Caco-2 (cell line): ENCODE measurements at regions not wholly inside any gene's neighbourhood (a gene's known extent, or its start where the extent isn't known, plus 50 kb on each side); places are given as distances from the start of the nearest gene placed in this dataset.

Experiments
- BruUV-seq: library from RNA; stranded (reverse); fragments of 400-500 nt; replicated peaks from 2 replicates; lab custom pipeline; 2021; lab: Mats Ljungman, UMichigan
- CTCF ChIA-PET: fragments of 300-600 bp; sonication (Branson Sonifier 250); formaldehyde crosslinking; loops from one replicate; lab custom pipeline; 2022; ENCODE audit warnings: antibody characterized with exemption; lab: Charles Lee
- POLR2A ChIA-PET: fragments of 300-600 bp; sonication (Branson Sonifier 250); formaldehyde crosslinking; loops from one replicate; lab custom pipeline; 2022; ENCODE audit warnings: antibody characterized with exemption; lab: Charles Lee
- DNase-seq, 2 experiments: peaks; one replicate each; pipeline versions ENCODE4 v3.0.0 to v3.0.0-alpha.2; 2020 to 2022
- H3K27me3 ChIP-seq: replicated peaks from 2 replicates; pipeline ENCODE4 v1.6.0; 2011; ENCODE audit warnings: low read length; ENCODE audit not compliant: control insufficient read depth, insufficient read depth
- H3K36me3 ChIP-seq: 2 replicates; pipeline ENCODE4 v1.5.1; 2011; ENCODE audit warnings: low read length; ENCODE audit not compliant: control insufficient read depth, insufficient read depth
- H3K4me1 ChIP-seq: fragments of 250-450 bp; sonication (Bioruptor Pico); 2 replicates; pipeline ENCODE4 v1.5.1; 2020; ENCODE audit warnings: mild to moderate bottlenecking
- H3K4me3 ChIP-seq: 2 replicates; pipeline ENCODE4 v1.5.1; 2011; ENCODE audit warnings: low read depth, mild to moderate bottlenecking, control low read depth, low read length
- H3K9me3 ChIP-seq: fragments of 250-450 bp; sonication (Bioruptor Pico); 2 replicates; pipeline ENCODE4 v1.5.1; 2020; ENCODE audit warnings: mild to moderate bottlenecking, moderate library complexity
- H3K27ac Mint-ChIP-seq: one replicate; pipeline ENCODE4 v1.8.0; 2022; ENCODE audit warnings: mixed read lengths; ENCODE audit not compliant: unreplicated experiment
- H3K27me3 Mint-ChIP-seq: one replicate; pipeline ENCODE4 v1.8.0; 2022; ENCODE audit warnings: mixed read lengths; ENCODE audit not compliant: insufficient read depth, unreplicated experiment
- H3K36me3 Mint-ChIP-seq: one replicate; pipeline ENCODE4 v1.8.0; 2022; ENCODE audit warnings: mild to moderate bottlenecking, mixed read lengths; ENCODE audit not compliant: insufficient read depth, unreplicated experiment
- H3K4me1 Mint-ChIP-seq: one replicate; pipeline ENCODE4 v1.8.0; 2022; ENCODE audit warnings: low read depth, mixed read lengths; ENCODE audit not compliant: unreplicated experiment
- H3K4me3 Mint-ChIP-seq: one replicate; pipeline ENCODE4 v1.8.0; 2022; ENCODE audit warnings: mild to moderate bottlenecking, moderate library complexity, mixed read lengths; ENCODE audit not compliant: unreplicated experiment
- H3K9me3 Mint-ChIP-seq: one replicate; pipeline ENCODE4 v1.8.0; 2022; ENCODE audit warnings: mixed read lengths; ENCODE audit not compliant: unreplicated experiment
- intact Hi-C: fragments of 100-400 bp; cut with micrococcal nuclease; formaldehyde crosslinking; loops from one replicate; pipeline ENCODE4 v1.10.0; 2022; ENCODE audit not compliant: unreplicated experiment
- TF ChIP-seq, protein P1 (sequence below), 2 experiments: fragments of 200-600 bp in 1 of 2; IDR thresholded peaks; 1 replicate in 1 of 2; 2 replicates in 1 of 2; pipeline versions ENCODE4 v1.5.1 to v1.8.0; 2011 to 2022; ENCODE audit warnings: antibody characterized with exemption in 1 of 2, control low read depth in 1 of 2, inconsistent platforms in 1 of 2, low read depth in 1 of 2, low read length in 1 of 2, mild to moderate bottlenecking in 1 of 2, moderate library complexity in 1 of 2; ENCODE audit not compliant: insufficient read depth in 1 of 2, severe bottlenecking in 1 of 2, unreplicated experiment in 1 of 2

DNA sequence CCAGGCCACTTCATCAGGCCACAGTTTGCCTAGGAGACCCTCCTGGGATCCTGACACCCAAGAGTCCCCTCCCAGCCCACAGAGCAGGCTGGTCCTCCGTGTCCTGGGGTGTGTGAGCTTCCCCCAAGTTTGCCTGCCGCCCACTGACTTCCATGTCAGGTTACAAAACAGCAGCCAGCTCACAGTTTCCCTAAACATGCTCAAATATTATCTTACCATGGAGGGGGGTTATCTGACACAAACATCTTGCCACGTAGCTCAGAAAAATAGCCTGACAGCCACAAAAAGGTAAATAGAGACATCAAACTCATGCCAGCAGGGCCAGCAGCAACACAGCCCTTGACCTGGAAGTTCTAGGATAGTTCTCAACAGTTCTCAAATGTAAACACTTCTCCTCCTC is 346.5 kb downstream of the TNS1 start:
- peaks cover 3% of the 10 kb centered on the region for H3K27me3 Mint-ChIP-seq
- TF ChIP-seq, protein P1, sequence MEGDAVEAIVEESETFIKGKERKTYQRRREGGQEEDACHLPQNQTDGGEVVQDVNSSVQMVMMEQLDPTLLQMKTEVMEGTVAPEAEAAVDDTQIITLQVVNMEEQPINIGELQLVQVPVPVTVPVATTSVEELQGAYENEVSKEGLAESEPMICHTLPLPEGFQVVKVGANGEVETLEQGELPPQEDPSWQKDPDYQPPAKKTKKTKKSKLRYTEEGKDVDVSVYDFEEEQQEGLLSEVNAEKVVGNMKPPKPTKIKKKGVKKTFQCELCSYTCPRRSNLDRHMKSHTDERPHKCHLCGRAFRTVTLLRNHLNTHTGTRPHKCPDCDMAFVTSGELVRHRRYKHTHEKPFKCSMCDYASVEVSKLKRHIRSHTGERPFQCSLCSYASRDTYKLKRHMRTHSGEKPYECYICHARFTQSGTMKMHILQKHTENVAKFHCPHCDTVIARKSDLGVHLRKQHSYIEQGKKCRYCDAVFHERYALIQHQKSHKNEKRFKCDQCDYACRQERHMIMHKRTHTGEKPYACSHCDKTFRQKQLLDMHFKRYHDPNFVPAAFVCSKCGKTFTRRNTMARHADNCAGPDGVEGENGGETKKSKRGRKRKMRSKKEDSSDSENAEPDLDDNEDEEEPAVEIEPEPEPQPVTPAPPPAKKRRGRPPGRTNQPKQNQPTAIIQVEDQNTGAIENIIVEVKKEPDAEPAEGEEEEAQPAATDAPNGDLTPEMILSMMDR (IDR thresholded peaks at IDR 0.05; ENCODE audit: insufficient read depth in 1 of 2, low read depth in 1 of 2, low read length in 1 of 2, severe bottlenecking in 1 of 2, unreplicated experiment in 1 of 2), result no peak
- H3K4me3 Mint-ChIP-seq, result no peak overlapping the region
- H3K4me1 ChIP-seq, result no peaks in the 10 kb centered on the region
- H3K4me3 ChIP-seq, result no peak overlapping the region
- no peak for DNase-seq
- H3K9me3 Mint-ChIP-seq, result no peaks in the 10 kb centered on the region
- ChIA-PET POLR2A (no interaction called here), CTCF (no interaction called here)
- H3K36me3 Mint-ChIP-seq, result no peaks in the 10 kb centered on the region
- H3K27ac Mint-ChIP-seq, result no peak overlapping the region
- intact Hi-C loops, result no loop called here
- no peaks in the 10 kb centered on the region for H3K36me3 ChIP-seq
- H3K4me1 Mint-ChIP-seq, result no peaks in the 10 kb centered on the region
- H3K9me3 ChIP-seq, result no peaks in the 10 kb centered on the region
- no peaks in the 10 kb centered on the region for H3K27me3 ChIP-seq
- no TSS peak for BruUV-seq

DNA sequence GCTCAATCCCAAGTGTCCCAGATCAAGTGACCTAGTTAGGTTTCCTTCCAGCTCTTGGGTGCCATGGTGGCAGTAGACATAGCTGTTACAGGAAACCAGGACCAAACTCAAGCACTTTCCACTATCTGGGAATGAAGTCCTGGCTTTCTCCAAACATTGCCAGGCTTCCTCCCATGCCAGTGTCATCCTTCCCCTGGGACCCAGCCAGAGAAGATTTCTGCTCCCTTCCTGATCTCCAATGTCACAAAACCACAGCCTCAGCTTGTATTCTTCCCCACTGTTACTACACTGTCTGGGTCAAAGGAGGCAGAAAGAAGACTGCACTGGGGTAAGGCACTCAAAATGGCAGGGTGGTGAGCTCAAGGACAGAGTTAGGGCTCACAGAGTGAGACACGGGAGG is 347.1 kb downstream of the TNS1 start:
- Histone ChIP-seq H3K36me3 (no peaks in the 10 kb centered on the region), H3K9me3 (no peaks in the 10 kb centered on the region), H3K4me1 (no peaks in the 10 kb centered on the region), H3K27me3 (no peaks in the 10 kb centered on the region), H3K4me3 (no peak overlapping the region)
- intact Hi-C loops, result no loop called here
- no peak for DNase-seq
- CTCF ChIA-PET, result no interaction called here
- Mint-ChIP-seq H3K4me3 (no peak overlapping the region), H3K36me3 (no peaks in the 10 kb centered on the region), H3K27me3 (peaks cover 3% of the 10 kb centered on the region), H3K4me1 (peaks cover 6% of the 10 kb centered on the region), H3K9me3 (no peaks in the 10 kb centered on the region), H3K27ac (no peak overlapping the region)
- POLR2A ChIA-PET, result no interaction called here
- BruUV-seq, result no TSS peak
- TF ChIP-seq, protein P1 (IDR thresholded peaks at IDR 0.05; ENCODE audit: insufficient read depth in 1 of 2, low read depth in 1 of 2, low read length in 1 of 2, severe bottlenecking in 1 of 2, unreplicated experiment in 1 of 2), result no peak

DNA sequence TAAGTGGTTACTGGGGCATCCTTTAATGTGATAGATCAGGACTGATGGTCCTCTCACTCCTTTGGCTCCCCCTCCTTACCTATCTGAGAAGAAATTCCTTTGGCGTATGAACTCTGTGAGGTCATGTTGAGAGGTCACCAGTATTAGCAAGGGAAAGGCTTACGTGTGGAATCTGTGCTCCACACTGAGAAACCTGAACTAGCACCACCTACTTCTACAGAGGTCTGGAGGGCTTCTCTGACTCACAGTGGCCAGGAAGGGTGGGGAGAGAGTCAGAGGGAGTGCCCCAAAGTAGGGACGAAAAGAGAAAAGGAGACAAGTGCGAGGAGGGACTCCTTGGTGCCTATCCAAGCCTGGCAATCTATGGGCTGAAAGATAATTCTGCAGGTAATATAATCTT is 348.6 kb downstream of the TNS1 start:
- H3K4me3 ChIP-seq, result no peak overlapping the region
- H3K27me3 Mint-ChIP-seq, result peaks cover 3% of the 10 kb centered on the region
- peaks cover 10% of the 10 kb centered on the region for H3K4me1 Mint-ChIP-seq
- CTCF ChIA-PET, result no interaction called here
- no TSS peak for BruUV-seq
- H3K27ac Mint-ChIP-seq, result no peak overlapping the region
- POLR2A ChIA-PET, result no interaction called here
- DNase-seq, result no peak
- H3K4me1 ChIP-seq, result peaks cover 7% of the 10 kb centered on the region
- H3K27me3 ChIP-seq, result no peaks in the 10 kb centered on the region
- no peaks in the 10 kb centered on the region for H3K36me3 Mint-ChIP-seq
- no peaks in the 10 kb centered on the region for H3K9me3 ChIP-seq
- intact Hi-C loops, result no loop called here
- TF ChIP-seq, protein P1 (IDR thresholded peaks at IDR 0.05; ENCODE audit: insufficient read depth in 1 of 2, low read depth in 1 of 2, low read length in 1 of 2, severe bottlenecking in 1 of 2, unreplicated experiment in 1 of 2), result no peak
- no peaks in the 10 kb centered on the region for H3K36me3 ChIP-seq
- H3K4me3 Mint-ChIP-seq, result no peak overlapping the region
- no peaks in the 10 kb centered on the region for H3K9me3 Mint-ChIP-seq
